Loucy (cell line): ENCODE measurements at regions not wholly inside any gene's neighbourhood (a gene's known extent, or its start where the extent isn't known, plus 50 kb on each side); places are given as distances from the start of the nearest gene placed in this dataset.

Experiments used
- H2AFZ ChIP-seq: fragments of 200-600 bp; sonication (generic); 2 replicates; pipeline ENCODE4 v1.6.0; 2016; ENCODE audit warnings: antibody characterized with exemption, mild to moderate bottlenecking, low read length, moderate library complexity
- H3F3A ChIP-seq: fragments of 200-600 bp; 2 replicates; pipeline ENCODE4 v1.6.0; 2016; ENCODE audit warnings: antibody characterized with exemption, low read depth, mild to moderate bottlenecking
- H3K27me3 ChIP-seq: fragments of 200-600 bp; sonication (generic); 2 replicates; pipeline ENCODE4 v1.6.1; 2014; ENCODE audit warnings: low read length, mild to moderate bottlenecking; ENCODE audit not compliant: insufficient read depth, poor library complexity, severe bottlenecking
- H3K36me3 ChIP-seq: fragments of 200-600 bp; sonication (generic); 2 replicates; pipeline ENCODE4 v1.6.1; 2016; ENCODE audit warnings: low read length; ENCODE audit not compliant: insufficient read depth
- H3K4me1 ChIP-seq: fragments of 200-600 bp; sonication (generic); 2 replicates; pipeline ENCODE4 v1.5.1; 2014; ENCODE audit warnings: low read length, mild to moderate bottlenecking; ENCODE audit not compliant: insufficient read depth, poor library complexity, severe bottlenecking
- H3K4me2 ChIP-seq: fragments of 200-600 bp; sonication (generic); 2 replicates; pipeline ENCODE4 v1.6.0; 2014; ENCODE audit warnings: antibody characterized with exemption, low read length, low read depth, mild to moderate bottlenecking; ENCODE audit not compliant: poor library complexity, severe bottlenecking
- H3K4me3 ChIP-seq: fragments of 200-600 bp; sonication (generic); 2 replicates; pipeline ENCODE4 v1.5.1; 2014; ENCODE audit warnings: low read length, mild to moderate bottlenecking, mixed read lengths; ENCODE audit not compliant: poor library complexity, severe bottlenecking
- H3K79me2 ChIP-seq: fragments of 200-600 bp; sonication (generic); 2 replicates; pipeline ENCODE4 v1.6.1; 2014; ENCODE audit warnings: low read length; ENCODE audit not compliant: insufficient read depth
- H3K9ac ChIP-seq: fragments of 200-600 bp; sonication (generic); 2 replicates; pipeline ENCODE4 v1.6.0; 2014; ENCODE audit warnings: mild to moderate bottlenecking, low read depth, low read length, moderate library complexity; ENCODE audit not compliant: poor library complexity, severe bottlenecking
- H3K9me2 ChIP-seq: fragments of 200-600 bp; sonication (generic); replicated peaks from 2 replicates; pipeline ENCODE4 v1.6.1; 2016; ENCODE audit warnings: low read depth, low read length, mixed read lengths
- H3K9me3 ChIP-seq: fragments of 200-600 bp; sonication (generic); 2 replicates; pipeline ENCODE4 v1.6.1; 2014; ENCODE audit warnings: mild to moderate bottlenecking, antibody characterized with exemption, low read length, low read depth; ENCODE audit not compliant: insufficient read depth
- H4K20me1 ChIP-seq: fragments of 200-600 bp; sonication (generic); 2 replicates; pipeline ENCODE4 v1.6.0; 2014; ENCODE audit warnings: antibody characterized with exemption, low read length, mild to moderate bottlenecking; ENCODE audit not compliant: insufficient read depth, poor library complexity, severe bottlenecking
- CTCF ChIP-seq: fragments of 200-600 bp; sonication (generic); conservative IDR thresholded peaks from 2 replicates; pipeline ENCODE4 v1.5.1; 2014; ENCODE audit warnings: mild to moderate bottlenecking, antibody characterized with exemption, low read length
- EZH2phosphoT487 ChIP-seq: fragments of 200-600 bp; IDR thresholded peaks from 2 replicates; pipeline ENCODE4 v1.6.1; 2018; ENCODE audit warnings: antibody characterized with exemption, mild to moderate bottlenecking, moderate library complexity, borderline replicate concordance

- Histone ChIP-seq H3K4me1 (peaks cover 76% of the 10 kb centered on the region), H3K27me3 (no peaks in the 10 kb centered on the region), H3K9me3 (no peaks in the 10 kb centered on the region), H3K9me2 (no peaks in the 10 kb centered on the region), H3K36me3 (no peaks in the 10 kb centered on the region), H3K79me2 (no peaks in the 10 kb centered on the region), H4K20me1 (no peaks in the 10 kb centered on the region), H2AFZ (no peak overlapping the region), H3K9ac (no peak overlapping the region), H3K4me3 (no peak overlapping the region), H3K4me2 (no peak overlapping the region), H3F3A (0 out of 2 replicates have a peak, but pooled peaks cover 4% of the 10 kb centered on the region)
- TF ChIP-seq EZH2phosphoT487 (no peak), CTCF (no peak)
Observed at GRCh38 chr15:70249616-70250015, 151.9 kb upstream of the TLE3 start.

DNA sequence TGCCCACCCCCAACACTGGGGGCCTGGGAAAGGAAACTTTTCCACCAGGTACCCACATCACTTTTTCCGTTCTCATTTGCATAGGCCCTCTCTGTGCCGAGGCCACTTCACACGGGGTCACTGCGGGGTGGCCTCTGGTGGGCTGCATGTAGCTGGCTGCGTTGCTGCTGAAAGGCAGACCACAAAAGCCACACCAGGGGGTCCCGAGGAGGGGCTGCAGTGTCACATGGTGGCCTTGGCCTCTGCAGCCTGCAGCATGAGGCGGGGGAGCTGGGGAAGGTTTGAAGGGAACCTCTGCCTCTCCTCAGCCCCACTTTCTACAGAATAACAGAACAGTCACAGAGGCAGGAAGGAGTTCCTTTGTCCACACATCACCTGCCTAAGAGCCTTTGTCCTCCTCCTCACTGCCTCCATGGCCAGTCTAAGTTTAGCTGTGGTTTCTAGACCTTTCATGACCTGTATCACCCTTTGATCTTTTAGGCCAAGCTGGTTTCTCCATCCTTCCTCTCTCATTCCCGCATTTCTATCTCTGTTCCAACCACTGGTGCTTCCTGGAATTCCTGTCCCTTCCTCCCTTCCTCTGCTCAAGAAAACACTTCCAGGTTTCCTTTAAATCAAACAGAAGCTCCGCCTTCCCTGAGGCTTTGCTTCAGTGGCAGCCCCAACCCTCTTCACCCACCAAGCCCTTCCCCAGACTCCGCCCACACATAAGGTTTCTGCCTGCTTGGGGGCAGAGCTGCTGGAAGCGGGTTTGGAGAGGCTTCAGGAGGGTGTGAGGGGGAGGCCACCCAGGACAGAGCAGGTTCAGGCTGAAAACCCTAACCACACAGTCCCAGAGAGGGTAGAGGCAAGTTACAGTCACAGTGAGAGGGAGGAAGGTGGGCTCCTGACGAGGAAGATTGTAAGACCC is 150.7 kb upstream of the TLE3 start:
- Histone ChIP-seq H2AFZ (peak overlapping the region; percentile 39), H3K9ac (peak overlapping the region; percentile 57), H3K9me3 (no peaks in the 10 kb centered on the region), H3K4me2 (peak overlapping the region; percentile 64), H3K4me1 (peaks cover 83% of the 10 kb centered on the region), H3K9me2 (no peaks in the 10 kb centered on the region), H3K4me3 (peak overlapping the region; percentile 31), H3K79me2 (no peaks in the 10 kb centered on the region), H4K20me1 (no peaks in the 10 kb centered on the region), H3F3A (0 out of 2 replicates have a peak, but pooled peaks cover 4% of the 10 kb centered on the region), H3K36me3 (no peaks in the 10 kb centered on the region), H3K27me3 (no peaks in the 10 kb centered on the region)
- no peak for TF ChIP-seq EZH2phosphoT487
- no peak for TF ChIP-seq CTCF

DNA sequence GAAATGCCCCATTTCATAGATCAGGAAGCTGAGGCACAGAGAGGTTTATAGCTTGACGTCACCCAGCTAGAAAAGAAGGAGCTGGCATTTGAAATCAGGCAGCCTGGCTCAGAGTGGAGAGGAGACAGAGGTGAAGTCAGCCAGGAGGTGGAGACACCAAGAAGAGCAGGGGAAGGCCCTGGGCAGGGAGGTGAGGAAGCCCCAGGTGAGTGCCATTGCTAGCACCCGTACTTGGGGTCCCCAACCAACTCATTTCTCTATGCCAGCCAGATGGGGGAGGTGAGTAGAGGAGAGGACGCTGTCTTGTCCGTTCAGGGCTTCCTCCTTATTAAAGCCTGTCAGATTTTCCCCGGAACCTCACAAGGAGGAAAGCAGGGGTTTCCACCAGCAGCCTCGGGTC is 149.6 kb upstream of the TLE3 start:
- Histone ChIP-seq H3K9me2 (no peaks in the 10 kb centered on the region), H3K36me3 (no peaks in the 10 kb centered on the region), H3K4me2 (peak overlapping the region; percentile 64), H3K27me3 (no peaks in the 10 kb centered on the region), H4K20me1 (no peaks in the 10 kb centered on the region), H3K4me3 (no peak overlapping the region), H2AFZ (no peak overlapping the region), H3K9me3 (no peaks in the 10 kb centered on the region), H3K4me1 (peaks cover 88% of the 10 kb centered on the region), H3F3A (0 out of 2 replicates have a peak, but pooled peaks cover 4% of the 10 kb centered on the region), H3K9ac (peak overlapping the region; percentile 57), H3K79me2 (no peaks in the 10 kb centered on the region)
- TF ChIP-seq EZH2phosphoT487, result no peak
- no peak for TF ChIP-seq CTCF
